Tibial nerve (tissue), 4 donors: ENCODE measurements at regions not wholly inside any gene's neighbourhood (a gene's known extent, or its start where the extent isn't known, plus 50 kb on each side); places are given as distances from the start of the nearest gene placed in this dataset.
"Not testable (repeated sequence)": the region's sequence is repeated elsewhere in the genome, so short reads cannot be mapped to it uniquely, and the experiment has no call there.

Source experiments
- DNase-seq, 2 donors: peaks; one replicate each; pipeline ENCODE4 v3.0.0-alpha.2; 2019; ENCODE audit warnings: low spot score in 2 of 2
- H3K27ac ChIP-seq, 4 donors: fragments of 200-600 bp; sonication (generic) in 3 of 4; one replicate each; pipeline ENCODE4 v1.5.1; 2017 to 2019; ENCODE audit warnings: mild to moderate bottlenecking in 1 of 4
- H3K27me3 ChIP-seq, 2 donors: fragments of 200-600 bp; sonication (generic) in 1 of 2; one replicate each; pipeline versions ENCODE4 v1.5.1 to v1.6.0; 2017 to 2019
- H3K36me3 ChIP-seq, 3 donors: fragments of 200-600 bp; sonication (generic); one replicate each; pipeline ENCODE4 v1.5.1; 2018 to 2019
- H3K4me1 ChIP-seq, 4 donors: fragments of 200-600 bp; sonication (generic) in 3 of 4; one replicate each; pipeline ENCODE4 v1.5.1; 2017 to 2019
- H3K4me3 ChIP-seq, 4 donors: fragments of 200-600 bp; sonication (generic) in 3 of 4; one replicate each; pipeline ENCODE4 v1.5.1; 2017 to 2019; ENCODE audit warnings: mild to moderate bottlenecking in 1 of 4, moderate library complexity in 1 of 4
- H3K9me3 ChIP-seq, 4 donors: fragments of 200-600 bp; sonication (generic) in 3 of 4; one replicate each; pipeline ENCODE4 v1.5.1; 2017 to 2019
- EP300 ChIP-seq, 2 donors: sonication (generic); formaldehyde crosslinking; IDR thresholded peaks; one replicate each; pipeline ENCODE4 v1.6.1; 2017; ENCODE audit warnings: antibody characterized with exemption in 2 of 2, mild to moderate bottlenecking in 1 of 2
- POLR2A ChIP-seq, 2 donors: fragments of 450-650 bp; IDR thresholded peaks; one replicate each; pipeline ENCODE4 v1.6.1; 2017; ENCODE audit warnings: antibody characterized with exemption in 2 of 2, mild to moderate bottlenecking in 2 of 2, moderate library complexity in 2 of 2
- WGBS, 2 donors: methylation state at CpG; one replicate each; pipeline ENCODE4 v1.1.5; 2018; 5-methylcytosine and 5-hydroxymethylcytosine counted together
- TF ChIP-seq, protein P1 (sequence below), 5 experiments: fragments of 200-600 bp in 3 of 5; fragments of 450-650 bp in 2 of 5; sonication (generic) in 3 of 5; IDR thresholded peaks; one replicate each; pipeline ENCODE4 v1.5.1; 2016 to 2019; ENCODE audit warnings: antibody characterized with exemption in 5 of 5, mild to moderate bottlenecking in 3 of 5, moderate library complexity in 2 of 5

DNA sequence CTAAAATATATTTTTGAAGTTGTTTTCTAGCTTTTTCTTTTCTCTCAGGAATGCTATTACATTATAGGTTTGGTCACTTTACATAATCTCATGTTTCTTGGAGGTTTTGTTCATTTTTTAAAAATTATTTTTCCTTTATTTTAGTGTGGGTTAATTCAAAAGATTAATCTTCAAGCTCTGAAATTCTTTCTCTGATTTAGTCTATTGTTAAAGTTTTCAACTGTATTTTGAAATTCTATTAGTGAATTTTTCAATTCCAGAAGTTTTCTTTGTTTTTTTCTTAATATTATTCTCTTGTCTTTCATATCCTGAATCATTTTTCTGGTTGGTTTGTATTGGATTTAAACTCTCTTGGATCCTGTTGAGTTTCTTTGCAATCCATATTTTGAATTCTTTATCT lies 80.4 kb downstream of the MSTN start:
- TF ChIP-seq, protein P1, sequence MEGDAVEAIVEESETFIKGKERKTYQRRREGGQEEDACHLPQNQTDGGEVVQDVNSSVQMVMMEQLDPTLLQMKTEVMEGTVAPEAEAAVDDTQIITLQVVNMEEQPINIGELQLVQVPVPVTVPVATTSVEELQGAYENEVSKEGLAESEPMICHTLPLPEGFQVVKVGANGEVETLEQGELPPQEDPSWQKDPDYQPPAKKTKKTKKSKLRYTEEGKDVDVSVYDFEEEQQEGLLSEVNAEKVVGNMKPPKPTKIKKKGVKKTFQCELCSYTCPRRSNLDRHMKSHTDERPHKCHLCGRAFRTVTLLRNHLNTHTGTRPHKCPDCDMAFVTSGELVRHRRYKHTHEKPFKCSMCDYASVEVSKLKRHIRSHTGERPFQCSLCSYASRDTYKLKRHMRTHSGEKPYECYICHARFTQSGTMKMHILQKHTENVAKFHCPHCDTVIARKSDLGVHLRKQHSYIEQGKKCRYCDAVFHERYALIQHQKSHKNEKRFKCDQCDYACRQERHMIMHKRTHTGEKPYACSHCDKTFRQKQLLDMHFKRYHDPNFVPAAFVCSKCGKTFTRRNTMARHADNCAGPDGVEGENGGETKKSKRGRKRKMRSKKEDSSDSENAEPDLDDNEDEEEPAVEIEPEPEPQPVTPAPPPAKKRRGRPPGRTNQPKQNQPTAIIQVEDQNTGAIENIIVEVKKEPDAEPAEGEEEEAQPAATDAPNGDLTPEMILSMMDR (IDR thresholded peaks at IDR 0.05), result no peak
- TF ChIP-seq POLR2A (IDR thresholded peaks at IDR 0.05) (no peak), EP300 (IDR thresholded peaks at IDR 0.05) (no peak)
- Histone ChIP-seq H3K9me3 (peaks cover 0 to 32% (median 13%) of the 10 kb centered on the region in 4 donors), H3K36me3 (no peaks in the 10 kb centered on the region), H3K4me3 (no peak overlapping the region), H3K27me3 (no peaks in the 10 kb centered on the region), H3K4me1 (no peaks in the 10 kb centered on the region), H3K27ac (no peak overlapping the region)
- DNase-seq, result no peak

DNA sequence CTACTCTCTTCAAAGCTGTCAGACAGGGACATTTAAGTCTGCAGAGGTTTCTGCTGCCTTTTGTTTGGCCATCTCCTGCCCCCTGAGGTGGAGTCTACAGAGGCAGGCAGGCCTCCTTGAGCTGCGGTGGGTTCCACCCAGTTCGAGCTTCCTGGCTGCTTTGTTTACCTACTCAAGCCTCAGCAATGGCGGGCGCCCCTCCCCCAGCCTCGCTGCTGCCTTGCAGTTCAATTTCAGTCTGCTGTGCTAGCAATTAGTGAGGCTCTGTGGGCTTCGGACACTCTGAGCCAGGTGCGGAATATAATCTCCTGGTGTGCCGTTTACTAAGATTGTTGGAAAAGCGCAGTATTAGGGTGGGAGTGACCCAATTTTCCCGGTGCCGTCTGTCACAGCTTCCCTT lies 86.0 kb downstream of the MSTN start:
- not testable (repeated sequence) for H3K4me3 ChIP-seq, H3K4me1 ChIP-seq, H3K27ac ChIP-seq, H3K27me3 ChIP-seq, H3K36me3 ChIP-seq, DNase-seq
- H3K9me3 ChIP-seq, result peaks cover 0 to 18% (median 4%) of the 10 kb centered on the region in 4 donors
- WGBS, 2 donors, result 91 to 99% methylated on average over 11 of the region's 11 CpGs

GRCh38 chr2:189960346-189960745 lies 102.2 kb downstream of the MSTN start:
- H3K36me3 ChIP-seq, result no peaks in the 10 kb centered on the region

DNA sequence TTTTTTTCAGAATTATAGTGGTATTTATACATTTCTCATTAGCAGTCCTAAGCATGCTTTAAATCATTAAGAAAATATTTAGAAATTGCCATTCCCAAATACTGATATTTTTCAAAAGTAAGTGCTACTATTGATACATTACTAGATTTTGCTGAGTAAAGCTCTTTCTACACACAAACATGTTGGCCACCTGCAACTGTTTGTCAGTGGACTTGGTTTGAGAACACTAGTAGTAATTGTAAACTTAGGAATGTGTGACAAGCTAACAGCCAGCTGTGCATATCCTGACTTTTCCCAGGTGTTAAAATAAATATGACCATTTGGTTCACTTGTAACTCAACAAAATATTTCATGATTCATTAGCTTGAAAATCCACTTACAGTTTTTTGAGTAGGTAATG lies 103.1 kb downstream of the MSTN start:
- no peaks in the 10 kb centered on the region for H3K36me3 ChIP-seq
- no peaks in the 10 kb centered on the region for H3K27me3 ChIP-seq
- peaks cover 0 to 7% (median 0%) of the 10 kb centered on the region in 4 donors for H3K9me3 ChIP-seq
- no peak overlapping the region for H3K27ac ChIP-seq
- no peak for TF ChIP-seq EP300 (IDR thresholded peaks at IDR 0.05)
- TF ChIP-seq, protein P1 (IDR thresholded peaks at IDR 0.05), result no peak
- TF ChIP-seq POLR2A (IDR thresholded peaks at IDR 0.05), result no peak
- no peaks in the 10 kb centered on the region for H3K4me1 ChIP-seq
- no peak for DNase-seq
- no peak overlapping the region for H3K4me3 ChIP-seq

More at GRCh38 chr2:189960346-189960745, 102.2 kb downstream of the MSTN start:
- Histone ChIP-seq H3K4me1 (no peaks in the 10 kb centered on the region), H3K27ac (no peak overlapping the region), H3K9me3 (peaks cover 0 to 7% (median 0%) of the 10 kb centered on the region in 4 donors), H3K27me3 (no peaks in the 10 kb centered on the region), H3K4me3 (no peak overlapping the region)
- 42 to 43% methylated on average over 1 of the region's 1 CpG for WGBS, 2 donors
- TF ChIP-seq POLR2A (IDR thresholded peaks at IDR 0.05) (no peak), EP300 (IDR thresholded peaks at IDR 0.05) (no peak)
- TF ChIP-seq, protein P1 (IDR thresholded peaks at IDR 0.05), result no peak
- no peak for DNase-seq

- no peak for DNase-seq
- TF ChIP-seq, protein P1 (IDR thresholded peaks at IDR 0.05), result no peak
- TF ChIP-seq EP300 (IDR thresholded peaks at IDR 0.05), result no peak
- no peak for TF ChIP-seq POLR2A (IDR thresholded peaks at IDR 0.05)
- no peaks in the 10 kb centered on the region for H3K9me3 ChIP-seq
- H3K4me3 ChIP-seq, result no peak overlapping the region
- WGBS, 2 donors, result 37 to 49% methylated on average over 3 of the region's 3 CpGs
- no peak overlapping the region for H3K27ac ChIP-seq
- no peaks in the 10 kb centered on the region for H3K36me3 ChIP-seq
- H3K27me3 ChIP-seq, result no peaks in the 10 kb centered on the region
- H3K4me1 ChIP-seq, result no peaks in the 10 kb centered on the region
Measured at GRCh38 chr2:189954989-189955388, 107.5 kb downstream of the MSTN start.

- H3K36me3 ChIP-seq, result no peaks in the 10 kb centered on the region
- no peaks in the 10 kb centered on the region for H3K9me3 ChIP-seq
- no peaks in the 10 kb centered on the region for H3K27me3 ChIP-seq
- H3K4me3 ChIP-seq, result no peak overlapping the region
- no peak overlapping the region for H3K27ac ChIP-seq
- no peaks in the 10 kb centered on the region for H3K4me1 ChIP-seq
- DNase-seq, result no peak
- TF ChIP-seq POLR2A (IDR thresholded peaks at IDR 0.05) (no peak), EP300 (IDR thresholded peaks at IDR 0.05) (no peak)
- TF ChIP-seq, protein P1 (IDR thresholded peaks at IDR 0.05), result no peak
- 73 to 75% methylated on average over 3 of the region's 3 CpGs for WGBS, 2 donors
Measured at GRCh38 chr2:189952536-189953109, 109.9 kb downstream of the MSTN start.
